8988T (cell line): ENCODE measurements at regions not wholly inside any gene's neighbourhood (a gene's known extent, or its start where the extent isn't known, plus 50 kb on each side); places are given as distances from the start of the nearest gene placed in this dataset.
"Not testable (repeated sequence)": the region's sequence is repeated elsewhere in the genome, so short reads cannot be mapped to it uniquely, and the experiment has no call there.

Experiments
- DNase-seq: peaks from one replicate; pipeline ENCODE4 v3.0.0; 2011

DNA sequence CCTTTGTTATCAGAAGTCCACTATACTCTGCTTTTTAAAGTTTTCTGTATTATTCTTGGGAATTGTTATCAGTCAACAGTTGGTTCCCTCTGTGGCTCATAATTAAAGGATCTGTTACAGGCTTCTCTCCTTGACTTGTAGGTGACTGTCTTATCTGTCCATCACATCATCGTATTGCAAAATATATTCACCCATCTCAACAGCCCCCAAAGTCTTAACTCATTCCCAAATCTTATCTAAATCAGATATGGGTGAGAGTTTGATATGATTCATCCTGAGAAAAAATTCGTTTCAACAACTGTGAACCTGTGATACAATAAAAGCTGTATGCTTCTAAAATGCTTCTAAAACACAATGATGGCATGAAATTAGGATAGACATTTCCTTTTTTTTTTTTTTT, 1245.6 kb upstream of the RAG2 start:
- DNase-seq = no peak

DNA sequence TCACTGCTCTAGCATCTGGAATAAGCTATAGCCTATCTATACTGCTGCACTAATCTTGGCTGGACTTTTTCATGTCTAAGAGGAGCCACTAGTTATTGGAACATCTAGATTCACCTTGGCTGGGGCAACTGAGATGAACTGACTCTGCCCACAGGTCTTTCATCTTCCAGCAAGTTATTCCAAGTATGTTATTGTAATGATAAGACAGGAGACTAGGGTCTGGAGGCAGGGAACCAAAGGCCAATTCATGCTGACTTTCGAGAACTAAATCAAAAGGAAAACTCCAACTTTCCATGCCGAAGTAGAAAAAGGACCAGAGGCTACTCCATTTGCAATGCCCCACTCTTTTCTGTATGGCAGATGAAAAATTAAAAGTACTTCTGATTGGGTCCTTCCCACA, 1243.0 kb upstream of the RAG2 start:
- DNase-seq = no peak

DNA sequence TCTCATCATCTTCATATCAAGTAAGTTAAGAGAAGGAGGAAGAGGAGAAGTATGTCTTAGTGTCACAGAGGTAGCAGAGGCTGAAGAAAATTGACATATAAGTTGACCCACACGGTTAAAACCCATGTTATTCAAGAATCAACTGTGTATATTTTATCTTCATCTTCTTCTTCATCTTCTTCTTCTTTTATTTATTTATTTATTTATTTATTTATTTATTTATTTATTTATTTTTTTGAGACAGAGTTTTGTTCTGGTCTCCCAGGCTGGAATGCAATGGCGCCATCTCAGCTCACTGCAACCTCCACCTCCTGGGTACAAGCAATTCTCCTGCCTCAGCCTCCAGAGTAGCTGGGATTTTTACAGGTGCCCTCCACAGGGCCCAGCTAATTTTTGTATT, 1242.3 kb upstream of the RAG2 start:
- not testable (repeated sequence) for DNase-seq

GRCh38 chr11:37830529-37830928, 1232.5 kb upstream of the RAG2 start:
- DNase-seq = no peak

DNA sequence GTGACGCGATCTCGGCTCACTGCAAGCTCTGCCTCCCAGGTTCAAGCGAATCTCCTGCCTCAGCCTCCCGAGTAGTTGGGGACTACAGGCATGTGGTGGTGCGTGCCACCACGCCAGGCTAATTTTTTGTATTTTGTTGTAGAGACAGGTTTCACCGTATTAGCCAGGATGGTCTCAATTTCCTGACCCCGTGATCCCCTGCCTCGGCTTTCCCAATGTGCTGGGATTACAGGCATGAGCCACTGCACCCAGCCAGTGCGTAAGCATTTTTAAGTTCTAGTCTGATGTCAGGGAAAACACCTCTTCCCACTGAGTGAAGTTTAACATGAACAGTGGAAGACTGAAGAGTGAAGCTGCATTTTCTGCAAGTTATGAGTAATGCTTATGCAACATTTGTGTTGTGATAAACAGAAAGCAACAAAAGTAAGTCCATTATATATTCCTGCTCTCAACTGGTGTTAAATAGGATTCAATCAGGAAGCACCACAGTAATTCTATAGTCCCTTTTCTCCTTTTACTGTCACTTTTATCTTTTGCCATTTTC, 1219.8 kb upstream of the RAG2 start:
- DNase-seq = no peak

DNA sequence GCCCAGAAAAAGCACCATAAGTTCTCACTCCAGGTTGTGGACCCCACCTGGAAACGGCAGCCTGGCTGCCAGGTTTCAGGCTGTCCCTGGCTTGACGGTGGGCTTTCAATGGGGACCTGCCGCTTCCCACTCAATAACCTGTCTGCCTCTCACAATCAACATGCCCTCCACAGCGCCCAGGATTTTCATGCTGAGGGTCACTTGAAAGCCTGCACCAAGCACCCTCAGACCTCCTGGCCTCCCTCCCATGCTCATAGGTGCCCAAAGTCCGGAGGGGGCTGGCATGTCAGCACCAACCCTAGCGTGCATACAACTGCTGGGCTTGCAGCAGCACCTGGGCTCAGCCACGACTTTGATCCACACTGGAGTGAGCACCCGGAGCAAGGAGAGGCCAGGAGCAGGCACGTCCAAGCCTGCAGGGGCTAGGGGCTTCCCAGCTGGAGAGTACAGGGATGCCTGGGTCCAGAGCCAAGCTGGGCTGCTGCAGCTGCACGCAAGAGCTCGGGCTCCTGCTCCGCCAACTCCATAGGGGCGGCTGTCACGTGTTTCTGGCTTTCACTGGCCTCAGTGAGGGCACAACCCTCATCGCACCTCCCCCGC, 1214.3 kb upstream of the RAG2 start:
- DNase-seq = no peak

- DNase-seq = no peak
Measured at GRCh38 chr11:37811349-37811748, 1213.3 kb upstream of the RAG2 start.

DNA sequence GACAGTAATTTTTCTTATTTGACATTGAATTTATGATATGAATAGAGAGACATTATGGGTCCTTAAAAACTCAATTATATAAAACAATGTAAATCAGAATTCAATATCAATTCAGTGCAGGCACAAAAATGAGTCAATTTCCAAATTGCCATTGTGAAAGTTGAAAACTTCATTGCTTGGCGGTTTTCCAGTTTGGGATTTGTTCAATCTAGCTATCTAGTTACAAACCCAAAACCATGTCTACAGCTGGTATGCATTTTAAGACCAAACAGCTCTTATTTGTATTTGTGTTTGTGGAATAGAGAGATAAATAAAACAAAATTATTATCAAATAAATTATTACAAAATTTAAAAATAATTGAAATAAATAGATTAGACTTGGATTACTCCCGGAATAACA, 1206.6 kb upstream of the RAG2 start:
- DNase-seq = no peak

- DNase-seq = no peak
Measured at GRCh38 chr11:37788141-37788877, 1190.3 kb upstream of the RAG2 start.

- DNase-seq = no peak
Measured at GRCh38 chr11:37786214-37786755, 1188.2 kb upstream of the RAG2 start.

DNA sequence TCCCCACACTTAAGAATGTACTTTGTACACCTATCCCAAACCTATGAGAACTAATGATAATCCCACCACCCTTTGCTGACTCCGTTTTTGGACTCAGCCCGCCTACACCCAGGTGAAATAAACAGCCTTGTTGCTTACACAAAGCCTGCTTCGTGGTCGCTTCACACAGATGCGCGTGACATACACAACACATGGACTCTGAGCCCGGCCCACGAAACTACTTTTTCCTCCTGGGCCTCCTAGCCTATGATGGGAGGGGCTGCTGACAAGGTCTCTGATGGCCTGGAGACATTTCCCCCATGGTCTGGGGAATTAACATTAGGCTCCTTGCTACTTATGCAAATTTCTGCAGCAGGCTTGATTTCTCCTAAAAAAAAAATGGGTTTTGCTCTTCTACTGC, 1176.4 kb upstream of the RAG2 start:
- DNase-seq = no peak

DNA sequence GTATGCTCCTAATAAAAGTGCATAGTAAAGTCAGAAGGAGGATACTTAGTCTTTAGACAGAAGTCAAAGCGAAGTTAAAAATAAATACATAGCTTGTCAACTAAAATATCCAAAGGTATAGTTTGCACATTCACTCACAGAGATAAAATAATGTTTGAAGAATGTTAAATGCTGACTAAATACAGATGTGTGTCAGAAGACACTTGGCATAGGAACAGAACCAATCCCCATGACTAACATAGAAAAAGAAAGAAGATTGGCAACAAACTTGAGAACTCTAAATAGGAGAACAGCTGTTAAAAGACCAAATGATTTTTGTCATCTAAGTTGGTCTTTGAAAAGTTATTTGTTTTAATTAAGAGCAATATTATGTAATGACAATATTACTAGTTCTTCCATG, 1172.1 kb upstream of the RAG2 start:
- DNase-seq = no peak

DNA sequence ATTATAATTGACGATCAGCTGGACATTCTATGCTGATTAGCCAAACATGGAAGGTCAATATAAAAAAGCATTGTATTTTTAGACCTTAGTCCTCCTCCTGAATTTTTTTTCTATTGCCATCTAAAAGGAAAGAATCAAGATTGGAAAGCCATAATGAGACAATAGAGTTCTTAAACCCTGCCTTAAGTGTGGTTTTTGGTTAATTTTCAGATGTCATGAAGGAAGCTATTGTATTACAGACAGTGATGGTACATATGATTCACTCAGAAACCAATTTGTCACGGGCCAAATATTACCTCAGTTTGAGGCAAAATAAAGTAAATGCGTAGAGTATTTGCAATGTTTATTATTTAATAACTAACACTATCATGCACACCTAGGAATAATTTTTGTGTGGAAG, 1164.0 kb upstream of the RAG2 start:
- no peak for DNase-seq

DNA sequence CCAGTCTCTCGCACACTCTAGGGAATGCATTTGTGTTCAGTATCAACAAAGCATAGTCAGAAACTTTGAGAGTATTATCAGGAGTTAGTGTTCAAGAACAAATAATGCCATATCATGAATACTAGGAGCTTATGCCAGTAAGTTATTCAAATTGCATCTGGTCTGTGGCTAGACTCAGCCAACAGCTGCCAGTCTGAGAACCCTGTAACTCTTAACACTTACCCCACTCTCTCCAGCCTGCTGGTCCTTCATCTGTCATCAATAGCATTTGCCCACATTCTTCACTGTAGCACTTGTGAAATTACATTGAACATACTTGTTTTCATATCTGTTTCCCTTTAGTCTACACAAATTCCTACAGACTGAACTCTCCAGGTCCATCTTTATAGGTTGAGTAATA, 1157.5 kb upstream of the RAG2 start:
- DNase-seq = no peak

DNA sequence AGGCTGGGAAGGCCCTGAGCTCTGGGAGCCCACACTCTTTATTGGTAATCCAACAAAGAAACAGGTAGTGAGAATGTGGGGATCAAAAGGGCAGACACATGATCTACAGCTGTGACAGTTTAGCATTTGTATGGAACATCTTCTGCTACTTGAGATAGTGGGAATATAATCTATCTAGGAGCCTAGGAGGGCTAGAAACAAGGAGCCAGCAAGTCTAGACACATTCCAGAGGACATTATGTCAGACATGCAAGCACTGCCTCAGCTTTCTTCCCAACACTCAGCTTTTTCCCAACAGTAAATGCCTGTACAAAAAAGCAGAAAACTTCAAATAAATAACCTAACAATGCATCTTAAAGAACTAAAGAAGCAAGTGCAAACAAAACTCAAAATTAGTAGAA, 1150.6 kb upstream of the RAG2 start:
- no peak for DNase-seq

GRCh38 chr11:37747121-37747520, 1149.1 kb upstream of the RAG2 start:
- DNase-seq = no peak

DNA sequence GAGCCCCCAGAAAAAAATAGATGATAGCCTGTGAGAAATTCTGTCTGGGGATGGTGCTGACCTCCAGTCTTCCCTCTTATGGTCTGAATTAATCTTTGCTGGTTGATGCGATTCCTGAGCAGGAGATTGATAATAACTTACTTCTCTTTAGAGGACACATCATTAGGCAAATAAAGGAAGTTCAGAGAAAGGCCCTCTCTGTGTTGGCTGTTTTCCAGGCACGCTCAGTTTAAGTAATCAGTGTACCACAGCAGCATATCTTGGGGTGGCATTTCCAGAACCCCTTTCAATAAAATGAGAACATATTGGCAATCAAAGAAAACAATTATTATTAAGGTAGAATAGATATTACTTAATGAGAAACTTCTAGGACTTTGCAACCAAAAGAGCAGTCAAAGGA, 1129.3 kb upstream of the RAG2 start:
- no peak for DNase-seq

DNA sequence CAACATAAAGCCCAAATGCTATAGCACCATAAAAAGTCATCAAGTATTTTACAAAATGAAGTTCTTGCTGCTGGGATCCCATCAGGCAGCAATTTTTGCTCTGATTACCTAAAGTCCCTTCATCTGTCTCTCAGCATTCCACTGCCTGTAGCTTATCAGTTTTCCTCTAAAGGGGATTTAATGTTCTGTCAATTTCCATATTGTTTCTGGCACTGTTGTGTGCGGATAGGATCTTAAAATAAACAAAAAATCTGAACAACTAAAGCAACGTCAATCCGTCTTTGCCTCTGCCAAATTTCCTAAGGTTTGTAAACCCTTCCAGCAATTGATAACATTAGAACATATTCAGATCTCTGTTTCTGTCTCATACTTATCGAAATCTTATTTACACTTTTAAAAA, 1126.3 kb upstream of the RAG2 start:
- no peak for DNase-seq

DNA sequence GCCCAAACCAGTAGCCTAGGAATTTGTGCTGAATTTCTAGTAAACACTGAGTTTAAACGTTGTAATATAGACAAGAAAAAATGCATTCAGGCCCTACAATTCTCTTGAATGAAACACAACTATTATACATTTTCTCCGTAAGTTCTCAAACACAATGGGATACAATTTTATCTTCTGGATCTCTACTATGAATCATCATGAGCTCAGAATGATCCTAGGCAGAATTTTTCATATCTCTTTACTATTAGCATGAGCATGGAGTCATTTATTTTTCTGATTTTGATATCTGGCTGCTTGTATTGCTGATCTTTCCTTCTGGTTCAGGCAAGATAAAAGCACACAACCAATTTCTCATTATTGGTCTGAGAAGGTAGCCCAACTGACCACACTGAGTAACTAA, 1123.4 kb upstream of the RAG2 start:
- no peak for DNase-seq

DNA sequence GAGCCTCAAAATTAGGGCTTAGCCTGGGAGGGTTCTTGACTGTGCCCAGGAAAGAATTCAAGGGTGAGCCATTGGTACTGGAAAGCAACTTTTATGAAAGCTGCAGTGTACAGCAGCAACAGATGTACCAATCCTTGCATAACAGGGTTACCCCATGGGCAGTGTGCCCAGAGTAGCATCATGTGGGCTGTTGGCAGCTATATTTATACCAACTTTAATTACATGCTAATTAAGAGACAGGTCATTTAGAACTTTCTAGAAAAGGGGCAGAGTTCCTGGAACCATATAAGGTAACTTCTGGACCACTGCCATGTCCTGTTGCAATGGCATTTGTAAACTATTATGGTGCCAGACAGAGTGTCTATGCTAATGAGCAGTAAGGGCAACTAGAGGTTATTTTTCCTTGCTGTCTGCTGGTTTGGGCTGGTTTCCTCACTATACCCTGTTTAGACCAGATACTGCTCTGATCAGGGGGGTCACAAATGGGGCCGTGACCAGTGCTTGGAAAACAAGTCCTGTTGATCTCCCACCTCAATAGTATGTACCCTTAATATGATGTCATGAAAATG, 1120.5 kb upstream of the RAG2 start:
- DNase-seq = no peak

DNA sequence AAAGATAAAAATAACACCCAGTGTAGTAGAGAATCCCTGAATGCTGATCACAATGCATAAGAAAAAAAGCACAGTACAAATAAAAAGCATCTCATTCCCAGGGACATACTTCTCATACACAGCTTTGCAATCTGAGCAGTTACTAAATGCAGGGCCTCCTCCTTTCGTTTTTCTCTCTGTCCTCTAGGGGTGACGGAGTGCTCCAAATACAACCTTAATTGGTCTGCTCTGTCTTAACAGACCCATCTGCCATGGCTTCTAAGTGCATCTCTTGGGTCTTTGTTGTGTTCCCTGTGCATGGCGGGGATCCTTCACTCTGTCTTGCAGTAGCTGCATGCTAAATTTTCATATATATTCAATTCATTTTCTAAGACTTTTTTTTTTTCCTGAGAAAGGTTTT, 1114.2 kb upstream of the RAG2 start:
- DNase-seq = no peak

DNA sequence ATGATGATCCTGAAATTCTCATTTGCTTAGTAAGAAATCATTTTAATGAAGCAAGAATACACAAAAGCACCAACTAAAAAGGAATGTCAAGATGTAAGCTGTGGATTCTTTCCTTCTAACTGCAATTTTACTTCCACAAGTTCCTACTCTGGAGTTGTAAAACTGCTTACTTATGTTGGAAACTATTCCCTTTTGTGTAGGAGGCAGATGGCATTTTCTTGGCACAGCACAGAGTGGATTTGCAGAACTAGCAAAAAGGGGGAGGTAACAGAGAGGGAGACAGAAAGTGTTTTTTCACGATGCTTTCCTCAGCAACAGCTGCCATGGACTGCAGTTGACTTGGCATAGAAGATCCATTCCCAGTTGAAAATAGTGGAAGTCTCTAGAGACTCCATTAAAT, 1112.0 kb upstream of the RAG2 start:
- no peak for DNase-seq

DNA sequence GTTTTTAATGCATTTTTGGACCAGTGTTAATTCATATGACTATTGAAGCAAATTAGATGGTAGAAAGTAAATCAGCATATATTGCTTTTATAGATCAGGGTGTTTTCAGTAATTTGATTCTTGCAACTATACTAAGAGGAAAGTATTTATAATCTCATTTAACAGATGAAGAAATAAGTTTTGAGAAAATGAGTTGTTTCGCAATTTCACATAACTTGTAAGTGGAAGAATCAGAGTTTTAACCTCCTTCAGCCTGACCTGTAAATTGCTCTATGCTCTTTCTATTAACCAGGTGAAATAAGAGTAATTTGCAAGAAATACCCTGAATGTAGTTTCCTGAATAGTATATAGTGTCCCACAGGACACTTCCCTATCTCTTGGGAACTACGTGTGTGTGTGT, 1106.8 kb upstream of the RAG2 start:
- no peak for DNase-seq

- no peak for DNase-seq
Measured at GRCh38 chr11:37699644-37700043, 1101.6 kb upstream of the RAG2 start.
